WTC11 (cell line): ENCODE measurements at regions not wholly inside any gene's neighbourhood (a gene's known extent, or its start where the extent isn't known, plus 50 kb on each side); places are given as distances from the start of the nearest gene placed in this dataset.

Source experiments
- ATAC-seq: fragments of 200-7000 bp; cut with Tn5 transposase; 2 replicates; pipeline ENCODE4 v1.10.0; 2021; ENCODE audit warnings: mild to moderate bottlenecking, moderate library complexity
- CTCF ChIA-PET: fragments of 300-600 bp; sonication (Branson Sonifier 250); formaldehyde crosslinking; loops from one replicate; lab custom pipeline; 2021; ENCODE audit warnings: antibody characterized with exemption; lab: Charles Lee
- POLR2A ChIA-PET: fragments of 350-600 bp; sonication (Branson Sonifier 250); formaldehyde crosslinking; loops from one replicate; lab custom pipeline; 2021; ENCODE audit warnings: antibody characterized with exemption; lab: Charles Lee
- DNase-seq: peaks from one replicate; pipeline ENCODE4 v3.0.0; 2021; ENCODE audit warnings: low spot score
- H3K27ac Mint-ChIP-seq: 2 replicates; pipeline ENCODE4 v1.8.0; 2021; ENCODE audit warnings: mixed read lengths
- H3K27me3 Mint-ChIP-seq: 2 replicates; pipeline ENCODE4 v1.8.0; 2021; ENCODE audit warnings: low read depth, mild to moderate bottlenecking, moderate library complexity, mixed read lengths
- H3K36me3 Mint-ChIP-seq: 2 replicates; pipeline ENCODE4 v1.8.0; 2021; ENCODE audit warnings: mixed read lengths
- H3K4me1 Mint-ChIP-seq: 2 replicates; pipeline ENCODE4 v1.8.0; 2022; ENCODE audit warnings: mixed read lengths
- H3K4me3 Mint-ChIP-seq: 2 replicates; pipeline ENCODE4 v1.8.0; 2021; ENCODE audit warnings: mild to moderate bottlenecking, moderate library complexity, mixed read lengths
- H3K9me3 Mint-ChIP-seq: 2 replicates; pipeline ENCODE4 v1.8.0; 2021; ENCODE audit warnings: mixed read lengths
- AR ChIP-seq: fragments of 250-450 bp; sonication (Bioruptor Pico); IDR thresholded peaks from 2 replicates; pipeline ENCODE4 v1.9.0; 2021; ENCODE audit warnings: mild to moderate bottlenecking
- ATF2 ChIP-seq: sonication (generic); formaldehyde crosslinking; IDR thresholded peaks from 2 replicates; pipeline ENCODE4 v1.8.1; 2022; ENCODE audit warnings: low read depth, missing genetic modification reagents, borderline replicate concordance
- FOXJ3 ChIP-seq: sonication (generic); formaldehyde crosslinking; IDR thresholded peaks from 2 replicates; pipeline ENCODE4 v1.9.0; 2021; ENCODE audit warnings: missing genetic modification reagents, mild to moderate bottlenecking, borderline replicate concordance
- FOXK1 ChIP-seq: sonication (generic); formaldehyde crosslinking; IDR thresholded peaks from 2 replicates; pipeline ENCODE4 v1.8.0; 2022; ENCODE audit warnings: mild to moderate bottlenecking, moderate library complexity, missing genetic modification reagents
- KAT7 ChIP-seq: sonication (generic); formaldehyde crosslinking; IDR thresholded peaks from 2 replicates; pipeline ENCODE4 v1.8.1; 2023; ENCODE audit warnings: missing genetic modification reagents, mild to moderate bottlenecking, borderline replicate concordance
- MAX ChIP-seq: sonication (generic); formaldehyde crosslinking; IDR thresholded peaks from 2 replicates; pipeline ENCODE4 v1.8.0; 2022; ENCODE audit warnings: mild to moderate bottlenecking, missing genetic modification reagents
- MXD4 ChIP-seq: fragments of 250-450 bp; sonication (Bioruptor Pico); IDR thresholded peaks from 2 replicates; pipeline ENCODE4 v1.8.0; 2021; ENCODE audit warnings: mild to moderate bottlenecking, moderate library complexity, borderline replicate concordance
- NFE2L1 ChIP-seq: sonication (generic); formaldehyde crosslinking; IDR thresholded peaks from 2 replicates; pipeline ENCODE4 v1.8.1; 2023; ENCODE audit warnings: missing genetic modification reagents
- NR1H2 ChIP-seq: sonication (generic); formaldehyde crosslinking; IDR thresholded peaks from 2 replicates; pipeline ENCODE4 v1.9.0; 2021; ENCODE audit warnings: mild to moderate bottlenecking, moderate library complexity, missing genetic modification reagents
- OVOL2 ChIP-seq: fragments of 250-450 bp; sonication (Bioruptor Pico); IDR thresholded peaks from 2 replicates; pipeline ENCODE4 v1.9.0; 2021; ENCODE audit warnings: mild to moderate bottlenecking, borderline replicate concordance
- RORB ChIP-seq: fragments of 250-450 bp; sonication (Bioruptor Pico); IDR thresholded peaks from 2 replicates; pipeline ENCODE4 v1.9.0; 2021; ENCODE audit warnings: mild to moderate bottlenecking
- USF1 ChIP-seq: sonication (generic); formaldehyde crosslinking; IDR thresholded peaks from 2 replicates; pipeline ENCODE4 v1.8.0; 2022; ENCODE audit warnings: mild to moderate bottlenecking, missing genetic modification reagents
- ZBTB21 ChIP-seq: sonication (generic); formaldehyde crosslinking; IDR thresholded peaks from 2 replicates; pipeline ENCODE4 v1.8.1; 2023; ENCODE audit warnings: mild to moderate bottlenecking, missing genetic modification reagents, borderline replicate concordance
- ZNF121 ChIP-seq: sonication (generic); formaldehyde crosslinking; IDR thresholded peaks from 2 replicates; pipeline ENCODE4 v1.8.0; 2023; ENCODE audit warnings: missing genetic modification reagents
- ZNF423 ChIP-seq: fragments of 250-450 bp; sonication (Bioruptor Pico); IDR thresholded peaks from 2 replicates; pipeline ENCODE4 v2.1.2; 2022; ENCODE audit warnings: mild to moderate bottlenecking, moderate library complexity
- ZNF512 ChIP-seq: sonication (generic); formaldehyde crosslinking; IDR thresholded peaks from 2 replicates; pipeline ENCODE4 v1.8.1; 2022; ENCODE audit warnings: missing genetic modification reagents, borderline replicate concordance
- ZSCAN18 ChIP-seq: fragments of 250-450 bp; sonication (Bioruptor Pico); IDR thresholded peaks from 2 replicates; pipeline ENCODE4 v2.1.2; 2022; ENCODE audit warnings: mild to moderate bottlenecking, moderate library complexity

- no peak for TF ChIP-seq NR1H2 (CRISPR knock-in tag)
Observed at GRCh38 chr5:152855441-152855840, 450.4 kb upstream of the NMUR2 start (continued).

GRCh38 chr5:152861231-152861630, 456.2 kb upstream of the NMUR2 start:
- no peak for ATAC-seq
- ChIA-PET CTCF (no interaction called here), POLR2A (no interaction called here)
- H3K36me3 Mint-ChIP-seq = no peaks in the 10 kb centered on the region
- TF ChIP-seq ZNF512 (CRISPR knock-in tag) = no peak
- TF ChIP-seq ZBTB21 (CRISPR knock-in tag) = no peak
- TF ChIP-seq OVOL2 (CRISPR knock-in tag) = no peak
- TF ChIP-seq ZNF121 (CRISPR knock-in tag) = no peak
- no peak for TF ChIP-seq NFE2L1 (CRISPR knock-in tag)
- no peak for TF ChIP-seq FOXJ3 (CRISPR knock-in tag)
- TF ChIP-seq MAX (CRISPR knock-in tag) = no peak
- no peak for TF ChIP-seq USF1 (CRISPR knock-in tag)
- no peak for TF ChIP-seq ATF2 (CRISPR knock-in tag)
- H3K4me1 Mint-ChIP-seq = peaks cover 4% of the 10 kb centered on the region
- H3K4me3 Mint-ChIP-seq = no peak overlapping the region
- no peak overlapping the region for H3K27ac Mint-ChIP-seq
- no peak for DNase-seq
- no peaks in the 10 kb centered on the region for H3K9me3 Mint-ChIP-seq
- H3K27me3 Mint-ChIP-seq = no peaks in the 10 kb centered on the region

- no peak overlapping the region for H3K4me3 Mint-ChIP-seq
- DNase-seq = no peak
- no peak for ATAC-seq
- CTCF ChIA-PET = no interaction called here
- H3K4me1 Mint-ChIP-seq = peaks cover 15% of the 10 kb centered on the region
- H3K36me3 Mint-ChIP-seq = no peaks in the 10 kb centered on the region
- H3K27ac Mint-ChIP-seq = no peak overlapping the region
- H3K9me3 Mint-ChIP-seq = peaks cover 10% of the 10 kb centered on the region; the same call in 1 of the 2 replicates
- no peaks in the 10 kb centered on the region for H3K27me3 Mint-ChIP-seq
- POLR2A ChIA-PET = no interaction called here
- TF ChIP-seq MXD4 (CRISPR knock-in tag) (no peak), KAT7 (CRISPR knock-in tag) (no peak), ZSCAN18 (CRISPR knock-in tag) (no peak), ZNF423 (CRISPR knock-in tag) (no peak), FOXK1 (CRISPR knock-in tag) (no peak), RORB (CRISPR knock-in tag) (no peak), AR (CRISPR knock-in tag) (no peak)
- TF ChIP-seq, all 79 proteins: peak for 0
Observed at GRCh38 chr5:152864447-152864846, 459.4 kb upstream of the NMUR2 start.
